GM21390 (cell line): ENCODE measurements at regions not wholly inside any gene's neighbourhood (a gene's known extent, or its start where the extent isn't known, plus 50 kb on each side); places are given as distances from the start of the nearest gene placed in this dataset.

Experiments
- ATAC-seq: cut with Tn5 transposase; IDR thresholded peaks from one replicate; pipeline ENCODE4 v1.9.1; 2021; ENCODE audit not compliant: unreplicated experiment

- no peak for ATAC-seq
Observed at GRCh38 chr17:77854083-77854758, 104.3 kb upstream of the TNRC6C start.

GRCh38 chr17:77854759-77855745 lies 103.5 kb upstream of the TNRC6C start:
- ATAC-seq, result no peak

GRCh38 chr17:77856551-77857305 lies 101.8 kb upstream of the TNRC6C start:
- no peak for ATAC-seq

- ATAC-seq, result no peak
Observed at GRCh38 chr17:77857306-77857555, 101.3 kb upstream of the TNRC6C start.

GRCh38 chr17:77857613-77858012 lies 100.9 kb upstream of the TNRC6C start:
- no peak for ATAC-seq

- ATAC-seq, result no peak
Observed at GRCh38 chr17:77858291-77859034, 100.0 kb upstream of the TNRC6C start.

- no peak for ATAC-seq
Observed at GRCh38 chr17:77859035-77859810, 99.3 kb upstream of the TNRC6C start.

GRCh38 chr17:77861133-77861695 lies 97.3 kb upstream of the TNRC6C start:
- ATAC-seq, result no peak

- ATAC-seq, result no peak
Observed at GRCh38 chr17:77861981-77862645, 96.4 kb upstream of the TNRC6C start.

GRCh38 chr17:77862890-77863813 lies 95.4 kb upstream of the TNRC6C start:
- no peak for ATAC-seq

GRCh38 chr17:77863814-77864161 lies 94.7 kb upstream of the TNRC6C start:
- ATAC-seq, result no peak

- no peak for ATAC-seq
Observed at GRCh38 chr17:77864234-77865111, 94.0 kb upstream of the TNRC6C start.

- ATAC-seq, result no peak
Observed at GRCh38 chr17:77865112-77865611, 93.3 kb upstream of the TNRC6C start.

- no peak for ATAC-seq
Observed at GRCh38 chr17:77865716-77866115, 92.8 kb upstream of the TNRC6C start.

GRCh38 chr17:77867308-77867781 lies 91.2 kb upstream of the TNRC6C start:
- no peak for ATAC-seq

- no peak for ATAC-seq
Observed at GRCh38 chr17:77867976-77868713, 90.4 kb upstream of the TNRC6C start.
